ENCODE measurements at regions not wholly inside any gene's neighbourhood (a gene's known extent, or its start where the extent isn't known, plus 50 kb on each side); places are given as distances from the start of the nearest gene placed in this dataset.

- no peak overlapping the region for H3K4me2 ChIP-seq (ENCODE audit: low read length)
- no peak overlapping the region for H3K4me3 ChIP-seq (ENCODE audit: low read depth, low read length, poor library complexity, severe bottlenecking)
- no peaks in the 10 kb centered on the region for H3K36me3 ChIP-seq (ENCODE audit: insufficient read depth, low read length)
- H4K20me1 ChIP-seq (ENCODE audit: insufficient read depth, low read length), result no peaks in the 10 kb centered on the region
- H3K27me3 ChIP-seq (ENCODE audit: insufficient read depth, low read length), result no peaks in the 10 kb centered on the region
- H2AFZ ChIP-seq (ENCODE audit: low read length), result no peak overlapping the region
- no peaks in the 10 kb centered on the region for H3K9me2 ChIP-seq (ENCODE audit: low read depth, low read length)
- no peak overlapping the region for H3K9ac ChIP-seq (ENCODE audit: low read length)
- TF ChIP-seq, protein P1, sequence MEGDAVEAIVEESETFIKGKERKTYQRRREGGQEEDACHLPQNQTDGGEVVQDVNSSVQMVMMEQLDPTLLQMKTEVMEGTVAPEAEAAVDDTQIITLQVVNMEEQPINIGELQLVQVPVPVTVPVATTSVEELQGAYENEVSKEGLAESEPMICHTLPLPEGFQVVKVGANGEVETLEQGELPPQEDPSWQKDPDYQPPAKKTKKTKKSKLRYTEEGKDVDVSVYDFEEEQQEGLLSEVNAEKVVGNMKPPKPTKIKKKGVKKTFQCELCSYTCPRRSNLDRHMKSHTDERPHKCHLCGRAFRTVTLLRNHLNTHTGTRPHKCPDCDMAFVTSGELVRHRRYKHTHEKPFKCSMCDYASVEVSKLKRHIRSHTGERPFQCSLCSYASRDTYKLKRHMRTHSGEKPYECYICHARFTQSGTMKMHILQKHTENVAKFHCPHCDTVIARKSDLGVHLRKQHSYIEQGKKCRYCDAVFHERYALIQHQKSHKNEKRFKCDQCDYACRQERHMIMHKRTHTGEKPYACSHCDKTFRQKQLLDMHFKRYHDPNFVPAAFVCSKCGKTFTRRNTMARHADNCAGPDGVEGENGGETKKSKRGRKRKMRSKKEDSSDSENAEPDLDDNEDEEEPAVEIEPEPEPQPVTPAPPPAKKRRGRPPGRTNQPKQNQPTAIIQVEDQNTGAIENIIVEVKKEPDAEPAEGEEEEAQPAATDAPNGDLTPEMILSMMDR (IDR thresholded peaks at IDR 0.05; ENCODE audit: low read length), result no peak
- no peaks in the 10 kb centered on the region for H3K4me1 ChIP-seq (ENCODE audit: insufficient read depth, low read length, severe bottlenecking)
- no peaks in the 10 kb centered on the region for H3K79me2 ChIP-seq (ENCODE audit: insufficient read depth, low read length)
- H3K27ac ChIP-seq (ENCODE audit: low read depth, low read length, poor library complexity, severe bottlenecking), result no peak overlapping the region
- H3F3A ChIP-seq (ENCODE audit: insufficient read depth, low read length), result no peaks in the 10 kb centered on the region
- no peaks in the 10 kb centered on the region for H3K9me3 ChIP-seq (ENCODE audit: low read length)
These were observed 365.1 kb upstream of the LMCD1 start for GRCh38 chr3:8136553-8136952.

GRCh38 chr3:8143186-8143585 is 358.4 kb upstream of the LMCD1 start:
- no peaks in the 10 kb centered on the region for H3F3A ChIP-seq (ENCODE audit: insufficient read depth, low read length)
- no peaks in the 10 kb centered on the region for H4K20me1 ChIP-seq (ENCODE audit: insufficient read depth, low read length)
- no peaks in the 10 kb centered on the region for H3K36me3 ChIP-seq (ENCODE audit: insufficient read depth, low read length)
- no peak overlapping the region for H3K9ac ChIP-seq (ENCODE audit: low read length)
- H3K4me2 ChIP-seq (ENCODE audit: low read length), result no peak overlapping the region
- H3K27ac ChIP-seq (ENCODE audit: low read depth, low read length, poor library complexity, severe bottlenecking), result no peak overlapping the region
- no peak overlapping the region for H3K4me3 ChIP-seq (ENCODE audit: low read depth, low read length, poor library complexity, severe bottlenecking)
- TF ChIP-seq, protein P1 (IDR thresholded peaks at IDR 0.05; ENCODE audit: low read length), result no peak
- TF ChIP-seq EZH2 (IDR thresholded peaks at IDR 0.05; ENCODE audit: borderline replicate concordance, low read length), result no peak
- no peaks in the 10 kb centered on the region for H3K27me3 ChIP-seq (ENCODE audit: insufficient read depth, low read length)
- no peaks in the 10 kb centered on the region for H3K9me3 ChIP-seq (ENCODE audit: low read length)
- no peaks in the 10 kb centered on the region for H3K4me1 ChIP-seq (ENCODE audit: insufficient read depth, low read length, severe bottlenecking)
- H3K9me2 ChIP-seq (ENCODE audit: low read depth, low read length), result no peaks in the 10 kb centered on the region
- H3K79me2 ChIP-seq (ENCODE audit: insufficient read depth, low read length), result no peaks in the 10 kb centered on the region
- no peak overlapping the region for H2AFZ ChIP-seq (ENCODE audit: low read length)

GRCh38 chr3:8145661-8146060 is 356.0 kb upstream of the LMCD1 start:
- Histone ChIP-seq H3F3A (ENCODE audit: insufficient read depth, low read length) (no peaks in the 10 kb centered on the region), H3K9me3 (ENCODE audit: low read length) (no peaks in the 10 kb centered on the region), H3K4me2 (ENCODE audit: low read length) (no peak overlapping the region), H3K9ac (ENCODE audit: low read length) (no peak overlapping the region), H2AFZ (ENCODE audit: low read length) (no peak overlapping the region), H3K79me2 (ENCODE audit: insufficient read depth, low read length) (no peaks in the 10 kb centered on the region), H3K4me1 (ENCODE audit: insufficient read depth, low read length, severe bottlenecking) (no peaks in the 10 kb centered on the region), H3K27me3 (ENCODE audit: insufficient read depth, low read length) (no peaks in the 10 kb centered on the region), H4K20me1 (ENCODE audit: insufficient read depth, low read length) (no peaks in the 10 kb centered on the region), H3K9me2 (ENCODE audit: low read depth, low read length) (no peaks in the 10 kb centered on the region), H3K4me3 (ENCODE audit: low read depth, low read length, poor library complexity, severe bottlenecking) (no peak overlapping the region), H3K36me3 (ENCODE audit: insufficient read depth, low read length) (no peaks in the 10 kb centered on the region), H3K27ac (ENCODE audit: low read depth, low read length, poor library complexity, severe bottlenecking) (no peak overlapping the region)
- TF ChIP-seq EZH2 (IDR thresholded peaks at IDR 0.05; ENCODE audit: borderline replicate concordance, low read length), result no peak
- TF ChIP-seq, protein P1 (IDR thresholded peaks at IDR 0.05; ENCODE audit: low read length), result no peak

Data from OCI-LY1 (cell line).